ENCODE measurements at regions not wholly inside any gene's neighbourhood (a gene's known extent, or its start where the extent isn't known, plus 50 kb on each side); places are given as distances from the start of the nearest gene placed in this dataset.

DNA sequence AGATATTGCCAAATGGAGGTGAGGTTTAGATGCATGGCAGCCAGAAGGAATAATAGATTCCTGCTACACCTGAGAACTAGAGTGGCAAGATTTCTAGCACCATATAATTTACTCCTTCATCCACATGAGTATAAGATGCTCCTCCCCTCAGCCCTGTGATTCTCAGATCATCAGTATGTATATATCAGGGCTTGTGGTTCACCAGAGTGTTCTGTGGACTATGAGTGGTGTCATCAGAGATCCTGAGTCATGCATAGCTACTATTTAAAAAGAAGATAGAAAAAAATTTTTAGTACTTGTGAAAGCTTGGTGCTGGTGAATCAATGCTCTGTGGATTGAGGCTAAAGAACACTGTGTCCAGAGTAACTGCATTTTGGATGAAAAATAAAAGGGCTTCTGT lies 285.9 kb downstream of the BMP4 start:
- TF ChIP-seq POLR2AphosphoS5 (IDR thresholded peaks at IDR 0.05) (no peak), POLR2A (IDR thresholded peaks at IDR 0.05) (no peak)
- TF ChIP-seq, protein P1, sequence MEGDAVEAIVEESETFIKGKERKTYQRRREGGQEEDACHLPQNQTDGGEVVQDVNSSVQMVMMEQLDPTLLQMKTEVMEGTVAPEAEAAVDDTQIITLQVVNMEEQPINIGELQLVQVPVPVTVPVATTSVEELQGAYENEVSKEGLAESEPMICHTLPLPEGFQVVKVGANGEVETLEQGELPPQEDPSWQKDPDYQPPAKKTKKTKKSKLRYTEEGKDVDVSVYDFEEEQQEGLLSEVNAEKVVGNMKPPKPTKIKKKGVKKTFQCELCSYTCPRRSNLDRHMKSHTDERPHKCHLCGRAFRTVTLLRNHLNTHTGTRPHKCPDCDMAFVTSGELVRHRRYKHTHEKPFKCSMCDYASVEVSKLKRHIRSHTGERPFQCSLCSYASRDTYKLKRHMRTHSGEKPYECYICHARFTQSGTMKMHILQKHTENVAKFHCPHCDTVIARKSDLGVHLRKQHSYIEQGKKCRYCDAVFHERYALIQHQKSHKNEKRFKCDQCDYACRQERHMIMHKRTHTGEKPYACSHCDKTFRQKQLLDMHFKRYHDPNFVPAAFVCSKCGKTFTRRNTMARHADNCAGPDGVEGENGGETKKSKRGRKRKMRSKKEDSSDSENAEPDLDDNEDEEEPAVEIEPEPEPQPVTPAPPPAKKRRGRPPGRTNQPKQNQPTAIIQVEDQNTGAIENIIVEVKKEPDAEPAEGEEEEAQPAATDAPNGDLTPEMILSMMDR (IDR thresholded peaks at IDR 0.05): no peak
